IMR-90 (cell line): ENCODE measurements at regions not wholly inside any gene's neighbourhood (a gene's known extent, or its start where the extent isn't known, plus 50 kb on each side); places are given as distances from the start of the nearest gene placed in this dataset.

Experiments
- CTCF ChIP-seq: conservative IDR thresholded peaks from 2 replicates; pipeline ENCODE4 v1.5.1; 2012; ENCODE audit warnings: mild to moderate bottlenecking, low read depth, low read length, improper control_type of control experiment
- MXI1 ChIP-seq: IDR thresholded peaks from 2 replicates; pipeline ENCODE4 v1.6.1; 2012; ENCODE audit warnings: low read depth, mild to moderate bottlenecking, low read length, moderate library complexity, borderline replicate concordance
- POLR2A ChIP-seq: IDR thresholded peaks from 2 replicates; pipeline ENCODE4 v1.6.1; 2012; ENCODE audit warnings: mild to moderate bottlenecking, low read depth, low read length
- RAD21 ChIP-seq: IDR thresholded peaks from 2 replicates; pipeline ENCODE4 v1.6.1; 2012; ENCODE audit warnings: low read length, improper control_type of control experiment

GRCh38 chr5:125409861-125410536 is 663.6 kb upstream of the ZNF608 start:
- TF ChIP-seq MXI1: no peak
- no peak for TF ChIP-seq CTCF
- no peak for TF ChIP-seq POLR2A
- no peak for TF ChIP-seq RAD21
